ENCODE measurements at regions not wholly inside any gene's neighbourhood (a gene's known extent, or its start where the extent isn't known, plus 50 kb on each side); places are given as distances from the start of the nearest gene placed in this dataset.
"Not testable (repeated sequence)": the region's sequence is repeated elsewhere in the genome, so short reads cannot be mapped to it uniquely, and the experiment has no call there.

DNA sequence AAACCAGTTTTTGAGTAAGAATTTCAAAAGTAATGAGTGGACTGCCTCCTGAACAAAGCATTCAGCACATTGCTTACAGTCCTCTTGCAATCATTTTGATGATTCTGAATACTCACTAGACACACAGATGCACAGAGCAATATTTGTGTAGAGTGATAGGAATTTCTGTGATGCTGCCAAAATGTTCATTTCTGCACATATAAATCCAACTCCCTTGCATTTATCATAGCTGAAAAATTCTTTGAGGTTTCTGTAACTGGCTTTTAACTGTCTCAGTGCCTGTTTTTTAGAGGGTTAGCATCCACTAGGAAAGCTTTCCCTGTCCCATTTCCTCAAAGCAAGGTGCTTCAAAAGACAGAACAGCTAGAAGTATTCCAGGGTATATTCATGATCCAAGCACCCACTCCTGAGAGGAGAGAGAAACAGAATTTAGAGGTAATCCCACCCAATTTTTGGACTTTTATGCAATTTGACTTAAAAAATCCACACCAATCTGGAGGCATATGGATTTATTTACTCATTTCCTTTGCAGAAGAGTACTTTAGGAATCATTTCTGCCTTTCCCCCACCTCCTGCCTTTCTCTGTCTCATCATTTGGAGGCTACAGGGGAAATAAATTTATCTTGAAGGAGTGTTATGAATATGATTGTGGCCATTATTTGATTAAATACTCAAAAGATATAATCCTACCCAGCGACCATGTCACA, 234.5 kb upstream of the SLIT2 start:
- H3K27ac ChIP-seq (ENCODE audit: low read depth, low read length), result no peak overlapping the region
- H3K9me2 ChIP-seq (replicated peaks; ENCODE audit: control insufficient read depth, low read length), result no peaks in the 10 kb centered on the region
- TF ChIP-seq EZH2phosphoT487 (IDR thresholded peaks at IDR 0.05; ENCODE audit: borderline replicate concordance, low read length), result no peak
- TF ChIP-seq, protein P1, sequence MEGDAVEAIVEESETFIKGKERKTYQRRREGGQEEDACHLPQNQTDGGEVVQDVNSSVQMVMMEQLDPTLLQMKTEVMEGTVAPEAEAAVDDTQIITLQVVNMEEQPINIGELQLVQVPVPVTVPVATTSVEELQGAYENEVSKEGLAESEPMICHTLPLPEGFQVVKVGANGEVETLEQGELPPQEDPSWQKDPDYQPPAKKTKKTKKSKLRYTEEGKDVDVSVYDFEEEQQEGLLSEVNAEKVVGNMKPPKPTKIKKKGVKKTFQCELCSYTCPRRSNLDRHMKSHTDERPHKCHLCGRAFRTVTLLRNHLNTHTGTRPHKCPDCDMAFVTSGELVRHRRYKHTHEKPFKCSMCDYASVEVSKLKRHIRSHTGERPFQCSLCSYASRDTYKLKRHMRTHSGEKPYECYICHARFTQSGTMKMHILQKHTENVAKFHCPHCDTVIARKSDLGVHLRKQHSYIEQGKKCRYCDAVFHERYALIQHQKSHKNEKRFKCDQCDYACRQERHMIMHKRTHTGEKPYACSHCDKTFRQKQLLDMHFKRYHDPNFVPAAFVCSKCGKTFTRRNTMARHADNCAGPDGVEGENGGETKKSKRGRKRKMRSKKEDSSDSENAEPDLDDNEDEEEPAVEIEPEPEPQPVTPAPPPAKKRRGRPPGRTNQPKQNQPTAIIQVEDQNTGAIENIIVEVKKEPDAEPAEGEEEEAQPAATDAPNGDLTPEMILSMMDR (IDR thresholded peaks at IDR 0.05; ENCODE audit: low read depth, low read length, poor library complexity, severe bottlenecking), result no peak

DNA sequence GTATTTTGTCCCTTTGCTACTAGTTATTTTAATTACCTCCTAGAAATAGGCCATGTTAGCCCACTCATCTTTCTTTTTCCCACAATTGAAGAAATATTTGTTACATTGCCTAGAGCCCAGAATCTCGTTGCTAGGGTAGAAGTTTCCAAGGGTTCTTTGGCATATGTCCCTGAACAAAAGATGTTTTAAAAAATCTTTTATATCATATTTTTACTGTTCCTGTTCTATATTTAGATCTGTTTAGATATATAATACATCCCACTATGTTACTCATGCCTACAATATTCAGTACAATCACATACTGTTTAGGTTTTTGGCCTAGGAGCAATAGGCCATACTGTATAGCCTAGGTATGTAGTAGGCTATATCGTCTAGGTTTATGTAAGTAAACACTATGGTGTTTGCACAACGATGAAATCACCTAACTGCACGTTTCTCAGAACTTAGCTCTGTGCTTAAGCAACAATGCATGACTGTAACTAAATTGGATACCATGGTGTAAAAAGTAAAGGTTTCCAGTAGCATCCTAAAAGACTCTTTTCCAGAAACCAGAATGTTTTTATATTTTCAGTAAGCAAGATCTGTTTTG, 236.0 kb upstream of the SLIT2 start:
- Histone ChIP-seq H3F3A (ENCODE audit: control insufficient read depth, insufficient read depth) (no peaks in the 10 kb centered on the region), H3K9me3 (ENCODE audit: control insufficient read depth, insufficient read depth, low read length) (no peaks in the 10 kb centered on the region), H3K4me3 (ENCODE audit: low read length) (no peak overlapping the region), H3K9me2 (replicated peaks; ENCODE audit: control insufficient read depth, low read length) (no peaks in the 10 kb centered on the region), H4K20me1 (ENCODE audit: control insufficient read depth, insufficient read depth, low read depth, low read length) (no peaks in the 10 kb centered on the region), H3K4me1 (ENCODE audit: control insufficient read depth, low read length) (no peaks in the 10 kb centered on the region), H3K79me2 (ENCODE audit: control insufficient read depth, low read length) (no peaks in the 10 kb centered on the region), H3K36me3 (ENCODE audit: control insufficient read depth, low read length) (no peaks in the 10 kb centered on the region), H3K27me3 (ENCODE audit: control insufficient read depth, low read length) (no peaks in the 10 kb centered on the region), H3K27ac (ENCODE audit: low read depth, low read length) (no peak overlapping the region), H3K4me2 (ENCODE audit: low read length) (no peak overlapping the region)
- TF ChIP-seq, protein P1 (IDR thresholded peaks at IDR 0.05; ENCODE audit: low read depth, low read length, poor library complexity, severe bottlenecking), result no peak
- TF ChIP-seq EZH2phosphoT487 (IDR thresholded peaks at IDR 0.05; ENCODE audit: borderline replicate concordance, low read length), result no peak

More for the DNA sequence above, 234.5 kb upstream of the SLIT2 start:
- Histone ChIP-seq H3K4me1 (ENCODE audit: control insufficient read depth, low read length) (no peaks in the 10 kb centered on the region), H3K36me3 (ENCODE audit: control insufficient read depth, low read length) (no peaks in the 10 kb centered on the region), H4K20me1 (ENCODE audit: control insufficient read depth, insufficient read depth, low read depth, low read length) (no peaks in the 10 kb centered on the region), H3K4me3 (ENCODE audit: low read length) (no peak overlapping the region), H3K4me2 (ENCODE audit: low read length) (no peak overlapping the region), H3K9me3 (ENCODE audit: control insufficient read depth, insufficient read depth, low read length) (no peaks in the 10 kb centered on the region), H3F3A (ENCODE audit: control insufficient read depth, insufficient read depth) (no peaks in the 10 kb centered on the region), H3K79me2 (ENCODE audit: control insufficient read depth, low read length) (no peaks in the 10 kb centered on the region), H3K27me3 (ENCODE audit: control insufficient read depth, low read length) (no peaks in the 10 kb centered on the region)

DNA sequence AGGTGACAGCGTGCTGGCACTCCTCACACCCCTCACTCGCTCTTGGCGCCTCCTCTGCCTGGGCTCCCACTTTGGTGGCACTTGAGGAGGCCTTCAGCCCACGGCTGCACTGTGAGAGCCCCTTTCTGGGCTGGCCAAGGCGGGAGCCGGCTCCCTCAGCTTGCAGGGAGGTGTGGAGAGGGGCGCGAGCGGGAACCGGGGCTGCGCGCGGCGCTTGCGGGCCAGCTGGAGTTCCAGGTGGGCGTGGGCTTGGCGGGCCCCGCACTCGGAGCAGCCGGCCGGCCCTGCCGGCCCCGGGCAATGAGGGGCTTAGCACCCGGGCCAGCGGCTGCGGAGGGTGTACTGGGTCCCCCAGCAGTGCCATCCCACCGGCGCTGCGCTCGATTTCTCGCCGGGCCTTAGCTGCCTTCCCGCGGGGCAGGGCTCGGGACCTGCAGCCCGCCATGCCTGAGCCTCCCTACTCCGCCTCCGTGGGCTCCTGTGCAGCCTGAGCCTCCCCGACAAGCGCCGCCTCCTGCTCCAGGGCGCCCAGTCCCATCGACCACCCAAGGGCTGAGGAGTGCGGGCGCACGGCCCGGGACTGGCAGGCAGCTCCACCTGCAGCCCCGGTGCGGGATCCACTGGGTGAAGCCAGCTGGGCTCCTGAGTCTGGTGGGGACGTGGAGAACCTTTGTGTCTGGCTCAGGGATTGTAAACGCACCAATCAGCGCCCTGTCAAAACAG, 247.7 kb upstream of the SLIT2 start:
- H3K27ac ChIP-seq (ENCODE audit: low read depth, low read length), result not testable (repeated sequence)

More for the DNA sequence above, 247.7 kb upstream of the SLIT2 start:
- H3K27me3 ChIP-seq (ENCODE audit: control insufficient read depth, low read length); H3K4me2 ChIP-seq (ENCODE audit: low read length); H3K4me1 ChIP-seq (ENCODE audit: control insufficient read depth, low read length); H3K9me3 ChIP-seq (ENCODE audit: control insufficient read depth, insufficient read depth, low read length); H3K9me2 ChIP-seq (replicated peaks; ENCODE audit: control insufficient read depth, low read length); H3K4me3 ChIP-seq (ENCODE audit: low read length); H3K36me3 ChIP-seq (ENCODE audit: control insufficient read depth, low read length); H3F3A ChIP-seq (ENCODE audit: control insufficient read depth, insufficient read depth); H3K79me2 ChIP-seq (ENCODE audit: control insufficient read depth, low read length); H4K20me1 ChIP-seq (ENCODE audit: control insufficient read depth, insufficient read depth, low read depth, low read length): not testable (repeated sequence)

Measured in DOHH2 (cell line).